ENCODE measurements at regions not wholly inside any gene's neighbourhood (a gene's known extent, or its start where the extent isn't known, plus 50 kb on each side); places are given as distances from the start of the nearest gene placed in this dataset.
"Not testable (repeated sequence)": the region's sequence is repeated elsewhere in the genome, so short reads cannot be mapped to it uniquely, and the experiment has no call there.

GRCh38 chr4:188680004-188680666, 540.9 kb downstream of the TRIML1 start:
- DNase-seq: no peak

GRCh38 chr4:188680667-188681063, 541.4 kb downstream of the TRIML1 start:
- DNase-seq: no peak

- DNase-seq: no peak
Measured at GRCh38 chr4:188682321-188682720, 543.1 kb downstream of the TRIML1 start.

- no peak for DNase-seq
Measured at GRCh38 chr4:188683571-188683970, 544.3 kb downstream of the TRIML1 start.

GRCh38 chr4:188688956-188689355, 549.7 kb downstream of the TRIML1 start:
- DNase-seq: no peak

- no peak for DNase-seq
Measured at GRCh38 chr4:188691811-188692210, 552.6 kb downstream of the TRIML1 start.

GRCh38 chr4:188695261-188695660, 556.0 kb downstream of the TRIML1 start:
- DNase-seq: no peak

GRCh38 chr4:188697243-188697642, 558.0 kb downstream of the TRIML1 start:
- no peak for DNase-seq

- DNase-seq: no peak
Measured at GRCh38 chr4:188701952-188702351, 562.7 kb downstream of the TRIML1 start.

- no peak for DNase-seq
Measured at GRCh38 chr4:188704288-188704687, 565.0 kb downstream of the TRIML1 start.

GRCh38 chr4:188707036-188707435, 567.8 kb downstream of the TRIML1 start:
- no peak for DNase-seq

- no peak for DNase-seq
Measured at GRCh38 chr4:188714501-188714900, 575.3 kb downstream of the TRIML1 start.

GRCh38 chr4:188714907-188715306, 575.7 kb downstream of the TRIML1 start:
- no peak for DNase-seq

GRCh38 chr4:188717661-188718060, 578.4 kb downstream of the TRIML1 start:
- DNase-seq: no peak

- DNase-seq: no peak
Measured at GRCh38 chr4:188719794-188720193, 580.6 kb downstream of the TRIML1 start.

- no peak for DNase-seq
Measured at GRCh38 chr4:188722911-188723310, 583.7 kb downstream of the TRIML1 start.

GRCh38 chr4:188727746-188728145, 588.5 kb downstream of the TRIML1 start:
- no peak for DNase-seq

- no peak for DNase-seq
Measured at GRCh38 chr4:188728359-188728758, 589.1 kb downstream of the TRIML1 start.

GRCh38 chr4:188732131-188732530, 592.9 kb downstream of the TRIML1 start:
- no peak for DNase-seq

- DNase-seq: no peak
Measured at GRCh38 chr4:188735082-188735481, 595.8 kb downstream of the TRIML1 start.

GRCh38 chr4:188737251-188738002, 598.2 kb downstream of the TRIML1 start:
- DNase-seq: no peak

GRCh38 chr4:188738290-188738689, 599.0 kb downstream of the TRIML1 start:
- DNase-seq: not testable (repeated sequence)

- DNase-seq: not testable (repeated sequence)
Measured at GRCh38 chr4:188740172-188740571, 600.9 kb downstream of the TRIML1 start.

- not testable (repeated sequence) for DNase-seq
Measured at GRCh38 chr4:188740791-188741190, 601.5 kb downstream of the TRIML1 start.
